GM12875 (cell line): ENCODE measurements at regions not wholly inside any gene's neighbourhood (a gene's known extent, or its start where the extent isn't known, plus 50 kb on each side); places are given as distances from the start of the nearest gene placed in this dataset.
"Not testable (repeated sequence)": the region's sequence is repeated elsewhere in the genome, so short reads cannot be mapped to it uniquely, and the experiment has no call there.

ENCODE experiments used
- H3K4me3 ChIP-seq: one replicate; pipeline ENCODE4 v1.5.1; 2011; ENCODE audit warnings: low read depth, low read length, control low read depth
- TF ChIP-seq, protein P1 (sequence below): IDR thresholded peaks from 2 replicates; pipeline ENCODE4 v1.5.1; 2011; ENCODE audit warnings: low read depth, mild to moderate bottlenecking, control low read depth, inconsistent platforms, low read length, moderate library complexity, borderline replicate concordance; ENCODE audit not compliant: insufficient read depth

DNA sequence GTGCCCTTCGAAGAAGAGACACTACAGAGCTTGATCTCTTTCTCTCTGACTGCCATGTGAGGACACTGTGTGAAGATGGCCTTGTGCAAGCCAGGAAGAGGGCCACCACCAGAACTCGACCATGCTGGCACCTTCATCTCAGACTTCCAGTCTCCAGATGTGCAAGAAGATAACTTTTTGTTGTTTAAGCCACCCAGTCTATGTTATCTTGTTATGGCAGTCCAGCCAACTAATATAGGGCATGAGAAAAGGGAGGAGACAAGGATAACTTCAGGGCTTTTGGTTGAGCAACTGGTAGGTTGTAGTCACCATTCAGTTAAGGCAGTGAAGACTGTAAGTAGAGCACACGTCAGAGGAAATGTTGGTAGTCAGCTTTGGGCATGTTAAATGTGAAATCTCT lies 515.5 kb downstream of the CSNK1G3 start:
- TF ChIP-seq, protein P1, sequence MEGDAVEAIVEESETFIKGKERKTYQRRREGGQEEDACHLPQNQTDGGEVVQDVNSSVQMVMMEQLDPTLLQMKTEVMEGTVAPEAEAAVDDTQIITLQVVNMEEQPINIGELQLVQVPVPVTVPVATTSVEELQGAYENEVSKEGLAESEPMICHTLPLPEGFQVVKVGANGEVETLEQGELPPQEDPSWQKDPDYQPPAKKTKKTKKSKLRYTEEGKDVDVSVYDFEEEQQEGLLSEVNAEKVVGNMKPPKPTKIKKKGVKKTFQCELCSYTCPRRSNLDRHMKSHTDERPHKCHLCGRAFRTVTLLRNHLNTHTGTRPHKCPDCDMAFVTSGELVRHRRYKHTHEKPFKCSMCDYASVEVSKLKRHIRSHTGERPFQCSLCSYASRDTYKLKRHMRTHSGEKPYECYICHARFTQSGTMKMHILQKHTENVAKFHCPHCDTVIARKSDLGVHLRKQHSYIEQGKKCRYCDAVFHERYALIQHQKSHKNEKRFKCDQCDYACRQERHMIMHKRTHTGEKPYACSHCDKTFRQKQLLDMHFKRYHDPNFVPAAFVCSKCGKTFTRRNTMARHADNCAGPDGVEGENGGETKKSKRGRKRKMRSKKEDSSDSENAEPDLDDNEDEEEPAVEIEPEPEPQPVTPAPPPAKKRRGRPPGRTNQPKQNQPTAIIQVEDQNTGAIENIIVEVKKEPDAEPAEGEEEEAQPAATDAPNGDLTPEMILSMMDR: no peak
- no peak overlapping the region for H3K4me3 ChIP-seq

DNA sequence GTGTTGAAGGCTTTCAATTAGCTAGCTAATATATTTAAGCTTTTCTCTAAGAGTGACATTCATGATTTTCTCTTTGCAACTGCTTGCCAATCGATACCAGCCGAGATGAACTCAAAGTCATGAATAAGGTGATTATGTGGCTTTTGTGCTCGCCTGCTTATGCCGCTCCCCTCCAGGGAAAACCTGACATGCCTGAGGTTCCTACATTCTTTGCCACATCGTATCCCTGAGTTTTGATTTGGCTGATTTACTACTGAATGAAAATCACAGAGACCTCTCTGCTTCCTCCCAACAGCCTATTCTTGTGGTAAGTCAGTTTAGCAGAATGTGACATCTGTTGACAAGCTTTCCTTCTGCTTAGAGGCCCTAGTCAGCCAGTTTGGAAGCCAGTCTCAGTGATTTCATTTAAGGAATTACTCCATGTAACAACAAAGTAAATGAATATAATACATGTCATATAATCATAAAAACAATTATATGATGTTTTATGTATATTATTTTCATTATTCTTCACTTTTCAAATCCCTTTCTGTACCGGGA lies 513.4 kb downstream of the CSNK1G3 start:
- H3K4me3 ChIP-seq: no peak overlapping the region
- TF ChIP-seq, protein P1: no peak

DNA sequence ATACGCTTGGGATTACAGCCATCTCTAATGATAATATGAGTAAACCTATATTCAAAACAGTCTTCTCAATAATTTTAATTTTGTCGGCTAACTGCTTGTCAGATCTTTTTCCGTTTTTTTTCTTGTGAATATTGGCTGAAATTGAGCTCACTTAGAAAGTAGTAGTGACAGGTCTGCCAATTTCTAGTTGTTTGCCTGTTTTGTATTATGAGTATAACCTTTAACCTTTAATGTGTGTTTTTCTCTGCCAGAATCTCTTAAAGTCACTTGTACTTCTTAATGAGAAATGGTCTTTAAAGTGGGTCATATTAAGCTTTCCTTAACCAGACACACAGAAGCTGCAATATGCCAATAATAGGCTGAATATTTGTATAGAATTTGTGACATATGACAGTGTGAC lies 511.0 kb downstream of the CSNK1G3 start:
- H3K4me3 ChIP-seq: no peak overlapping the region
- TF ChIP-seq, protein P1: no peak

DNA sequence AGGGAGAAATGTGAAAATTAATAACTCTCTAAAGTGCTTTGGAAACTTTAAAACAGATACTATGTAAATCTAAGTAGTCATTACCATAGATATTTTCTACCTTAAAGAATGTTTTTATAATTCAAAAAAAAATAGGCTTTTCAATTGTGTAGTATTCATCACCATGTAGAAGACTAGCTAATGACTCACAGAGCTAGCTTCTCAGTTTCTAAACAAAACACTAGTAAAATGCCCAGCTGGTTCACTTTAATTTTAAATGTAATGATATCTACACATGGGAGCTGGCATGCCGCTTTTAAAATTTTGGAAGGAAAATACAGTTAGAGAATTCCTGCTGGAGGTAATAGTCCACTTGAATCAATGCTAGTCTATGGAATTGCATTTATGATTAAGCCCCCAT lies 509.8 kb downstream of the CSNK1G3 start:
- TF ChIP-seq, protein P1: no peak
- no peak overlapping the region for H3K4me3 ChIP-seq

DNA sequence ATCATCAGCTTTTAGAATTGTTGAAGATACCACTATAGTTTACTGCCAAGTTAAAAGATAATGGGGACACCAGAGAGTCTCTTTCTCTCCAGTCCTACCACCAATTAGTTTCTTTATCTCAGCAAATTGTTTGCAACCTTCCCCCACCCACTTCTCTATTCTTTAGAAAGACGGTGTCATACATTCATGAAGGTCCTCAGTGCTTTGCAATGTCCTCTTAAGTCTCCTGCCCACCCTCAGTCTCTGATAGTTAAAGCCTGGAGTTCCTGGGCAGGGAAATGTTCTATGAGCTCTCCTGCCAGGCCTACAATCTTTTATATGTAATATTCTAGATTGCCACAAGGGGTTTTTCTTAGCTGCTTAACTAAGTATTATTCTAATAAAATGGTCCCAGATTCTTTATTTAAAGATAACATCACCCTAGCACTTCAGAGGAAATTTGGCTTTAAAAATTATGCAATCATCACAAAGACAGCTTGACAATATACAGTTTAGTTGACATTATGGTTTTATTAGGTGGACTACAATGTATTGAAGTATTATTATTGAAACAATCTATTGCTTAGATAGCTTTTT lies 509.2 kb downstream of the CSNK1G3 start:
- no peak overlapping the region for H3K4me3 ChIP-seq
- TF ChIP-seq, protein P1: no peak

DNA sequence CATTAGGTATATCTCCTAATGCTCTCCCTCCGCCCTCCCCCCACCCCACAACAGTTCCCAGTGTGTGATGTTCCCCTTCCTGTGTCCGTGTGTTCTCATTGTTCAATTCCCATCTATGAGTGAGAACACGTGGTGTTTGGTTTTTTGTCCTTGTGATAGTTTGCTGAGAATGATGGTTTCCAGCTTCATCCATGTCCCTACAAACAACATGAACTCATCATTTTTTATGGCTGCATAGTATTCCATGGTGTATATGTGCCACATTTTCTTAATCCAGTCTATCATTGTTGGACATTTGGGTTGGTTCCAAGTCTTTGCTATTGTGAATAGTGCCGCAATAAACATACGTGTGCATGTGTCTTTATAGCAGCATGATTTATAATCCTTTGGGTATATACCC lies 505.3 kb downstream of the CSNK1G3 start:
- not testable (repeated sequence) for H3K4me3 ChIP-seq

DNA sequence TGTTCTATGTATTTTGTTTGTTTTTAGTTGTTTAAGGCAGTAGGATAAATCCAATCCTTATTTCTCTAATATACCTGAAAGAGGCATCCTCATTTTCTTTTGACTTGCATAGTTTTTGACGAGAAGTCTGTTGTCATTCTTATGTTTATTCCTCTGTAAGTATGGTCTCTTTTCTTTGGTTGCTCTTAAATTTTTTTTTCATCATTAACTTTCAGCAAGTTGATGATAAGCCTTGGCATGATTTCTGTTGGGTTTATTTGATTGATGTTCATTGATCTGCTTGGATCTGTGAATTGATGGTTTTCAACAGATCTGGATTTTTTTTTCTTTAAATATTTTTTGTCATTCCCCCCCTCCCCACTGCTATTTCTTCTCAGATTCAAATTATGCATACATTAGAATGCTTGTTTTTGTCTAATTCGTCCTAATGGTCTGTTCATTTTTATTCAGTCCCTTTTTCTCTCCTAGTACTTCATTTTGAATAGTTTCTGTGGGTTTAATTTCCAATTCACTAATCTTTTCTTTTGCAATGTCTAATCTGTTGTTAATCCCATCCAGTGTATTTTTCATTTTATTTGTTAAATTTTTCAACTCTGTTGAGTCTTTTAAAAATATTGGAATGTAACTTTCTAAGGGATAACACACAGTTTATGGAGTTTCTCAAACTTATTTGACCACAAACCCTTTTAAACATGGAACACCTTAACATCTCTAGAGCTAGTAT lies 495.9 kb downstream of the CSNK1G3 start:
- TF ChIP-seq, protein P1: no peak
- H3K4me3 ChIP-seq: no peak overlapping the region
